T47D (cell line): ENCODE measurements at regions not wholly inside any gene's neighbourhood (a gene's known extent, or its start where the extent isn't known, plus 50 kb on each side); places are given as distances from the start of the nearest gene placed in this dataset.

ENCODE experiments used
- DNase-seq, 2 experiments: peaks; one replicate each; pipeline versions ENCODE4 v3.0.0 to v3.0.0-alpha.2; 2011 to 2012; ENCODE audit warnings: low read depth in 1 of 2, low spot score in 1 of 2
- JUND ChIP-seq: IDR thresholded peaks from 2 replicates; pipeline ENCODE4 v1.6.1; 2012; ENCODE audit warnings: low read depth
- in situ Hi-C: cut with HindIII; loops from 2 replicates; pipeline ENCODE4 v1.10.0; 2016; ENCODE audit warnings: low sequenced_read_pairs, low pct_unique_long_range_greater_than_20kb

GRCh38 chr10:1896153-1896552, 158.8 kb upstream of the ADARB2 start:
- DNase-seq = no peak
- TF ChIP-seq JUND = no peak
- in situ Hi-C loops = no loop called here

- DNase-seq = no peak
- TF ChIP-seq JUND = no peak
- in situ Hi-C loops = no loop called here
These were observed 158.4 kb upstream of the ADARB2 start for GRCh38 chr10:1895691-1896090.

GRCh38 chr10:1894912-1895311, 157.6 kb upstream of the ADARB2 start:
- in situ Hi-C loops = no loop called here
- TF ChIP-seq JUND = no peak
- DNase-seq = no peak

GRCh38 chr10:1893941-1894340, 156.6 kb upstream of the ADARB2 start:
- no peak for TF ChIP-seq JUND
- no peak for DNase-seq
- in situ Hi-C loops = no loop called here

GRCh38 chr10:1886039-1886438, 148.7 kb upstream of the ADARB2 start:
- no peak for TF ChIP-seq JUND

GRCh38 chr10:1882728-1883127, 145.4 kb upstream of the ADARB2 start:
- in situ Hi-C loops = no loop called here
- TF ChIP-seq JUND = no peak
- DNase-seq = no peak

More at GRCh38 chr10:1886039-1886438, 148.7 kb upstream of the ADARB2 start:
- DNase-seq = no peak
- in situ Hi-C loops = no loop called here

GRCh38 chr10:1882180-1882579, 144.9 kb upstream of the ADARB2 start:
- no peak for DNase-seq
- TF ChIP-seq JUND = no peak
- in situ Hi-C loops = no loop called here

GRCh38 chr10:1881636-1882035, 144.3 kb upstream of the ADARB2 start:
- in situ Hi-C loops = no loop called here
- TF ChIP-seq JUND = no peak
- DNase-seq = no peak

- in situ Hi-C loops = no loop called here
- DNase-seq = no peak
- TF ChIP-seq JUND = no peak
These were observed 137.2 kb upstream of the ADARB2 start for GRCh38 chr10:1874533-1874932.

GRCh38 chr10:1873661-1874315, 136.5 kb upstream of the ADARB2 start:
- in situ Hi-C loops = no loop called here
- no peak for TF ChIP-seq JUND

GRCh38 chr10:1872151-1872726, 134.9 kb upstream of the ADARB2 start:
- TF ChIP-seq JUND = no peak
- no peak for DNase-seq
- in situ Hi-C loops = no loop called here

More at GRCh38 chr10:1873661-1874315, 136.5 kb upstream of the ADARB2 start:
- no peak for DNase-seq

- no peak for DNase-seq
- no peak for TF ChIP-seq JUND
- in situ Hi-C loops = no loop called here
These were observed 133.2 kb upstream of the ADARB2 start for GRCh38 chr10:1870491-1870890.

GRCh38 chr10:1869861-1870260, 132.5 kb upstream of the ADARB2 start:
- TF ChIP-seq JUND = no peak

GRCh38 chr10:1860351-1860750, 123.0 kb upstream of the ADARB2 start:
- DNase-seq = no peak
- in situ Hi-C loops = no loop called here
- no peak for TF ChIP-seq JUND

More at GRCh38 chr10:1869861-1870260, 132.5 kb upstream of the ADARB2 start:
- in situ Hi-C loops = no loop called here
- DNase-seq = no peak
